GM21447 (cell line): ENCODE measurements at regions not wholly inside any gene's neighbourhood (a gene's known extent, or its start where the extent isn't known, plus 50 kb on each side); places are given as distances from the start of the nearest gene placed in this dataset.

Source experiments
- ATAC-seq: cut with Tn5 transposase; IDR thresholded peaks from one replicate; pipeline ENCODE4 v1.9.1; 2021; ENCODE audit not compliant: unreplicated experiment

DNA sequence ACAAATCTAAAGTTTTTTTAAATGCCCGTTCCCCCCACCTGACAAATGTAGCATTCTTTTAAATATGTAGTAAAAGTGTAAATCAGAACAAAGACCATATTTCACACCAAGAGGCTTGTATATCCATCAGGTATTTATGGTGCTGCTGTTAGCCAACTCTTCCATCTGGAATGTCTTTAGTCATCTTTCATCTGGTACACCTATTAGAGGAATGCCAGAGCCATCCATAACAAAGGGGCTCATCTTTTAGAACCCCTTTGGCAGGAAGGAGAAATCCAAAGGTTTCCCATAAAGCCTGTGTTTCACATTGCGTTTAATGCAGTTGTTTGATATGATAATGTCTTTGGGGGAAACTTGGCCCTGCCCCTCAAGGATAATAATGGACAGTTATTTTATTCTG, 79.3 kb upstream of the C1orf87 start:
- no peak for ATAC-seq

DNA sequence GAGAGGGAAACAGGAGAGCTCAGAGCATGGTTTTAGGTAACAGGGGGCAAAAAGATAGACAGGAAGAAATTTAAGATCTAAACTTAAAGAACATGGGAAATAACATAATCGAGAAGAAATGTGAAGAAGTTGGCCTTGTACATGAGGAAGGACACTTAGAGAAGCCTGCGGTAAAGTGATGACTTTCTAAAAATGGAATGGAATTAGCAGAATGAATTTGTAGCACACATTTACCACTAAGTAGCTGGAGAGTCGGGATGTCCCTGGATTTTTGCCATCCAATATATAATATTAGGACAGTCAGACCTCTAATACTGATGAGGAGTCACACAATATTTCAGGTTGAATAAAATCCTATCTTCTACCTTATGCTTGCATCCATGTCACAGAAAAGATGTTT, 77.7 kb upstream of the C1orf87 start:
- no peak for ATAC-seq

DNA sequence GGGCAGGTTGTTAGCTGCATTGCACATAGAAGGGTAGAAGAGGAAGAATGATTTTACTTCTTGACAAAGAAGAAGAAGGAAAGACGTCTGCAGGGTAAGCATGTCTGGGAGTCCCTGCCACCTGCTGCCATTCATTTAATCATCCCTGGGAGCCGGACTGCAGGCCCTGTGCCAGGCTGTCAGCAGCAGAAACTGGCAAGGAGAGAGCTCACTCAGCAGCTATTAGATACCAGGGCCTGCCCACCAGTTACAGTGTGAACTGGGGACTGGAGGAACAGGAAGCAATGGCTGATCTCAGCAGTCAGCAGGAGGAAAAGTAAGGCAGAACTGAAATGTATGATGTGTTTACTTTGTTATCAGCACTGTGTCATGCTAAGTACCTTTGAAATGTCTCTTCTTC, 75.7 kb upstream of the C1orf87 start:
- no peak for ATAC-seq

- no peak for ATAC-seq
These were observed 73.3 kb upstream of the C1orf87 start for GRCh38 chr1:60146884-60147283.

DNA sequence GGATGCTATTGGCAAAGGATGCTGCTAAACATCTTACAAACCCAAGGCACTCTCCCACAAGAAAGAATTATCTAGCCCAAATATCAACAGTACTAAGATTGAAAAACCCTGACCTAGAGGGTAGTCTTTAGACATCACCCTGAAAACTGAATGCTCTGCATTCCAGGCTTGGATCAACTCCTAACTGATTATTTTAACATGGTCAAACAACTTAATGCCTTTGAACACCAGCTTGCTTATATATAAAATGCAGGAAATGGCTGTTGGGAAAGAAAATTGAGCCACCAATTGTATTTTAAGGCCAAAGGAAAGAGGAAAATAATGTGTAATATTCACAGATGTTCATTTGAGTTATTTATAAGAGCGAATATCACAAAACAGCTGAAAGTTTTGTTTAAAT, 72.2 kb upstream of the C1orf87 start:
- no peak for ATAC-seq

DNA sequence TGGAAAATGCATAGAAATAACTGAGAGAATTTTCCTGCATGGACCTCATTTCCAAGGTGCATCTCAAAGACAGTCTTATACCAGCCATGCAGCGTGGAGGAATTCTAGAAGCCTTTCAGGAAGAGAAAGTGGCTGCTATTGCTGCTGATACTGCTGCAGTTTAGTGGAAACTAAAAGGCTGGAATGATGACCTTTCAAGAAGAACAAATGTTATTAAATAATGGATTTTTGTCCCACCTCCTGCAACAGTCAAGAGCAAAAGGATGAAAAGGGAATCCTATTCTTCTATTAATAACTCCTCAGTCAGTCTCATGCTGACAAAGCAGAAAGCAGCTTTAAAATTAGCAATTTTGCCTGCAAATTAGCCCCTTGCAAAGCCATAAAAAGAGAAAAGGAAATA, 68.2 kb upstream of the C1orf87 start:
- no peak for ATAC-seq

DNA sequence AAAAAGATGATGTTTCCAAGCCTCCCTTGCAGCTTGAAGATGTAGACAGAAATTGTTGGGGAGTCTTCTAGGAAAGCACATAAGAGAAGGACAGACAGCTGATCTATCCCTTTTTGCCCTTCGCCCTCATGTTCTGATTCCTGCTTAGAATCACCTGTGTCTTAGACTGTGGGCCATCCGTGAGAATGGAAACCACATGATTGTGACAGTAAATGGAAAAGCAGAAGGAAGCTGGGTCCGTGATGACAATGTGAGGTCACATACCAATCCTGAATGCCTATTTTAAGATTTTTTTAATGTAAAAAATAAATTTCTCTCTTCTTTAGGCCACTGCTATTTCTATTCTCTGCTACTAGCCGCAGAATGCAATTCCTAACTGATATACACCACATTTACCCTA, 67.7 kb upstream of the C1orf87 start:
- ATAC-seq: no peak

GRCh38 chr1:60137406-60137805, 63.8 kb upstream of the C1orf87 start:
- ATAC-seq: no peak

- ATAC-seq: no peak
These were observed 62.8 kb upstream of the C1orf87 start for GRCh38 chr1:60136395-60136794.

- no peak for ATAC-seq
These were observed 61.1 kb upstream of the C1orf87 start for GRCh38 chr1:60134716-60135115.

GRCh38 chr1:60133848-60134247, 60.3 kb upstream of the C1orf87 start:
- no peak for ATAC-seq

DNA sequence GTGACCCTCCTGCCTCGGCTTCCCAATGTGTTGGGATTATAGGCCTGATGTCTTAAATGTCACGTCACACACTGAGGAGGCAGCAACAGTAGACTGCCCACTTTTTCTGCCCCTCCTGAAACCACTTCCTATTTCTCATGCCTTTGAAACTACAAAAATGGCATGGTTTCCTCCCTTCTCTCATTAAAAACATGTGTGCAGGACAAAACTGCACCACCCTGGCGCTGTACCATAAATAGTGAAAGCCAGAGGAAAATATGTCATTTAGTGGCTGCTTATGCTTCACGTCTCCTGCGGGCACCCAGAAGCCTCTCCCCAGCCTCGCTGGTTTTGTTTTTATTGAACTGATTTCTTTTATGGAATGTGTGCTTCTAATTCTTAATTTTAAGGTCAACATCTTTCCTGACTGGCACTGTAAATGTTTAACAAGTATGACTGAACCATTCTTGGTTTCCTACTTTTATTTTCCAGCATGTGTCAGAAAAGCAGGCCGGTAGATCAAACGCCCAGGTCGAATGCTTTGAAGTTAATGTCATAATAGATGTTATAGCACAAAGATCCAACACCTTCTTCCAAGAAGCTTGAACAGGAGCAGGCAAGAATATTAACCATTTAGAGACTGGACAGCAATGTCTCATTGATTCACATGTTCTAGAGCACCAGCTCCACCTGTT, 59.6 kb upstream of the C1orf87 start:
- no peak for ATAC-seq

- ATAC-seq: no peak
These were observed 58.5 kb upstream of the C1orf87 start for GRCh38 chr1:60132108-60132507.

DNA sequence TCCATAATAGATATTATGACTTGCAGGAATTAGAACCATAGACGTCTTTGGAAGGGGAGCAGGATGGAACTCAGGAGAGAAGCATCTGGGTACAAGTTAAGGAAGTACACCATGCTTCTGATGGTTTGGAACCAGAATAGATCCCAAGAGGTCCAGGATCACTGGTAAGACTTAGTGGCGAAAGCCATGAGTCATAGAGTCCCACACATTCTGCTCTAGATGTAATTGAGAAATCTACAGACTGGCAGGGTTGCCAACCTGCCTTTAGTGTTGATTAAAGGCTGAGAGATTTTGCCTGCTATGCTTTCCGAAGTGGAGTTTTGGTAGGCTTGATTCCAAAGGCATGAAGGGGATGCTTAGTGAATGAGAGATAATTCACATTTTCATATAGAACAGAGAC, 57.1 kb upstream of the C1orf87 start:
- ATAC-seq: no peak

DNA sequence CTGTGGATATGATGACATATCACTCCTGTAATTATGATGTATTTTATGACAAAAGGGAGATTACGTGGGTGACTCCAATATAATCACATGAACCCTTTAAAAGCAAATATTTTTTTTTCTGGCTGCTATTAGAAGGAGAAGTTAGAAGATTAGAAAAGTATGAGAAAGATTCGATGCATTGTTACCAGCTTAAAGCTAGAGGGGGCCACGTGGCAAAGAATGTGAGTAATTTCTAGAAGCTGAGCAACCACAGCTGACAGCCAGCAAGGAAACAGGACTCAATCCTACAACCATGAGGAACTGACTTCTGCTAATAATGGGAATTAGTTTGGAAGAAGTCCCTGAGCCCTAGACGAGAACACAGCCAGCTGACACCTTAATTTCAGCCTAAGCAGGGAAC, 56.3 kb upstream of the C1orf87 start:
- no peak for ATAC-seq

- ATAC-seq: no peak
These were observed 53.2 kb upstream of the C1orf87 start for GRCh38 chr1:60126723-60127122.
